ENCODE measurements at regions not wholly inside any gene's neighbourhood (a gene's known extent, or its start where the extent isn't known, plus 50 kb on each side); places are given as distances from the start of the nearest gene placed in this dataset.

DNA sequence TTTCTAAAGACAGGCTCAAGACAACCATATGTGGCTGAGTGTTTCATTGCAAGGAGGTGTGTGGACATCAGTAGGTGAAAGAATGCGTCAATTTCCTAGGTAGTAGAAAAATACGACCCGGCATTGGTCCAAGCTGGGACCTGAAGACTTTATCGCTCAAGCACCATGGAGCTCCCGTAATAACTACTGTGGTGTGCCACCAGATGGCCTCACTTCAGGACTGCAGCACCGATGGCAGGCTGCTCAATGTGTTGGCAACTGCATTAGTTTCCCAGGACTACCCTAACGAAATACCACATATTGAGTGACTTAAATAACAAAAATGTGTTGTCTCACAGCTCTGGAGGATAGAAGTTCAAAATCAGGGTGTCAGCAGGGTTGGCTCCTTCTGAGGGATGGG, 72.4 kb upstream of the FAT3 start:
- Histone ChIP-seq H3K4me3 (no peak overlapping the region), H3K9me3 (no peaks in the 10 kb centered on the region), H3K4me1 (ENCODE audit: insufficient read depth) (no peaks in the 10 kb centered on the region), H3K36me3 (no peaks in the 10 kb centered on the region), H3K27ac (no peak overlapping the region), H3K27me3 (no peaks in the 10 kb centered on the region)
- intact Hi-C loops (cut with DNase I), result no loop called here
- TF ChIP-seq, protein P1, sequence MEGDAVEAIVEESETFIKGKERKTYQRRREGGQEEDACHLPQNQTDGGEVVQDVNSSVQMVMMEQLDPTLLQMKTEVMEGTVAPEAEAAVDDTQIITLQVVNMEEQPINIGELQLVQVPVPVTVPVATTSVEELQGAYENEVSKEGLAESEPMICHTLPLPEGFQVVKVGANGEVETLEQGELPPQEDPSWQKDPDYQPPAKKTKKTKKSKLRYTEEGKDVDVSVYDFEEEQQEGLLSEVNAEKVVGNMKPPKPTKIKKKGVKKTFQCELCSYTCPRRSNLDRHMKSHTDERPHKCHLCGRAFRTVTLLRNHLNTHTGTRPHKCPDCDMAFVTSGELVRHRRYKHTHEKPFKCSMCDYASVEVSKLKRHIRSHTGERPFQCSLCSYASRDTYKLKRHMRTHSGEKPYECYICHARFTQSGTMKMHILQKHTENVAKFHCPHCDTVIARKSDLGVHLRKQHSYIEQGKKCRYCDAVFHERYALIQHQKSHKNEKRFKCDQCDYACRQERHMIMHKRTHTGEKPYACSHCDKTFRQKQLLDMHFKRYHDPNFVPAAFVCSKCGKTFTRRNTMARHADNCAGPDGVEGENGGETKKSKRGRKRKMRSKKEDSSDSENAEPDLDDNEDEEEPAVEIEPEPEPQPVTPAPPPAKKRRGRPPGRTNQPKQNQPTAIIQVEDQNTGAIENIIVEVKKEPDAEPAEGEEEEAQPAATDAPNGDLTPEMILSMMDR (IDR thresholded peaks at IDR 0.05), result no peak
- TF ChIP-seq EP300 (IDR thresholded peaks at IDR 0.05) (no peak), POLR2A (IDR thresholded peaks at IDR 0.05) (no peak)
- no peak for DNase-seq
- 76 to 81% (median 81%) methylated on average over 7 of the region's 7 CpGs for WGBS, 3 donors

DNA sequence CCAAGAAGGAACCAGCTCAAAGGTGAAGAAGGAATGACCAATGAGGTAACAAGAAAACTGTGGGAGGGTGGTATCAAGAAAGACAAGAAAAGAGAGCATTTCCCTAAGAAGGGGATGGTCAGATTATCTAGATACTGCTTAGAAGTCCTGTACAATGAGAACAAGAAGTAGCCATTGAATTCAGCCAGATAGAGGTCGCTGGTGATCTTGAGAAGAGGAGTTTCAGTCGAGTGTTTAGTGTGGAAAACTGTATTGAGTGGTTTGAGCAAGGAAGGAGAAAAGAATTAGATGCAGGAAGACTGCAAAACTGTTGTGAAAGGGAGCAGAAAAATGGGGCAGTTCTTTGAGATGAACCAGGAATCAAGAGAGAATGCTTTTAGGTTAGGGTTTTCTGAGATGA, 74.6 kb upstream of the FAT3 start:
- 32 to 40% (median 36%) methylated on average over 2 of the region's 2 CpGs for WGBS, 3 donors
- Histone ChIP-seq H3K4me3 (no peak overlapping the region), H3K4me1 (ENCODE audit: insufficient read depth) (no peaks in the 10 kb centered on the region), H3K9me3 (no peaks in the 10 kb centered on the region), H3K27ac (no peak overlapping the region), H3K36me3 (no peaks in the 10 kb centered on the region), H3K27me3 (no peaks in the 10 kb centered on the region)
- TF ChIP-seq, protein P1 (IDR thresholded peaks at IDR 0.05), result no peak
- TF ChIP-seq POLR2A (IDR thresholded peaks at IDR 0.05) (no peak), EP300 (IDR thresholded peaks at IDR 0.05) (no peak)
- intact Hi-C loops (cut with DNase I), result no loop called here
- no peak for DNase-seq

DNA sequence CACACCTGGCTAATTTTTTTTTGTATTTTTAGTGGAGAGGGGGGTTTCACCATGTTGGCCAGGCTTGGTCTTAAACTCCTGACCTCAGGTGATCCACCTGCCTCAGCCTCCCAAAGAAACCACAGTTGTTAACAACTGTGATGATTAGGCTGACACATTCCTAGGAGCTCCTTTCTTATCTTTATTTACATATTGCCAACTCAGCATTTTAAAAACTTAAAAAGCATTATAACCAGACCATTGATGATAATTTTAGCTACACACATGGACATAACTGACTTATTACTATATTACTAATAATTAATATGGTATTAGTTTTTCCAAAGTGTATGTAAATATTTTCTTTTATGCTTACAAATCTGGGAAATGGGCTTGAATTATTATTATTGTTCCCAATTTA, 82.9 kb upstream of the FAT3 start:
- intact Hi-C loops (cut with DNase I), result no loop called here
- no peaks in the 10 kb centered on the region for H3K27me3 ChIP-seq
- TF ChIP-seq POLR2A (IDR thresholded peaks at IDR 0.05), result no peak
- TF ChIP-seq, protein P1 (IDR thresholded peaks at IDR 0.05), result no peak
- TF ChIP-seq EP300 (IDR thresholded peaks at IDR 0.05), result no peak
- no peak overlapping the region for H3K27ac ChIP-seq
- no peaks in the 10 kb centered on the region for H3K4me1 ChIP-seq (ENCODE audit: insufficient read depth)
- no peak for DNase-seq
- no peaks in the 10 kb centered on the region for H3K36me3 ChIP-seq
- H3K9me3 ChIP-seq, result no peaks in the 10 kb centered on the region
- no peak overlapping the region for H3K4me3 ChIP-seq

DNA sequence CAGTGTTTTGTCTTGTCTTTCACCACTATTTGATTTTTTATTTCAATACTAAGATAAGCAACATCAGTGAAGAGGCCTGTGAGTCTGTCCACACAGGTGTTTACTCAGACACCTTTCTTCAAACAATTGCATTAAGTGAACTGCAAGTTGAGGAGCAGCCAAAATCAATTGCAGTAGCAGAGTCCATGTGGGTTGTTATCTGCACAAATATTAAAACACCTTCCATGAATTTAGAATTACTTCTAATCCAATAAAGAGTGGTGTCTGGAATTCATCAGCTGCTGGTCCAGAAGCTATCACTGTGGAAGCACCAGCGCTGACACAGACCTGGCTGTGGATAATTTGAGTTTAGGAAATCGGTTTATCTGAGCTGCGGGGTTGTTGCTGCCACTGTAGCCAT, 83.5 kb upstream of the FAT3 start:
- DNase-seq, result no peak
- Histone ChIP-seq H3K9me3 (no peaks in the 10 kb centered on the region), H3K27me3 (no peaks in the 10 kb centered on the region), H3K4me1 (ENCODE audit: insufficient read depth) (no peaks in the 10 kb centered on the region), H3K36me3 (no peaks in the 10 kb centered on the region), H3K27ac (no peak overlapping the region), H3K4me3 (no peak overlapping the region)
- intact Hi-C loops (cut with DNase I), result no loop called here
- WGBS, 3 donors, result 60 to 70% (median 63%) methylated on average over 3 of the region's 3 CpGs
- TF ChIP-seq, protein P1 (IDR thresholded peaks at IDR 0.05), result no peak
- no peak for TF ChIP-seq POLR2A (IDR thresholded peaks at IDR 0.05)
- no peak for TF ChIP-seq EP300 (IDR thresholded peaks at IDR 0.05)

DNA sequence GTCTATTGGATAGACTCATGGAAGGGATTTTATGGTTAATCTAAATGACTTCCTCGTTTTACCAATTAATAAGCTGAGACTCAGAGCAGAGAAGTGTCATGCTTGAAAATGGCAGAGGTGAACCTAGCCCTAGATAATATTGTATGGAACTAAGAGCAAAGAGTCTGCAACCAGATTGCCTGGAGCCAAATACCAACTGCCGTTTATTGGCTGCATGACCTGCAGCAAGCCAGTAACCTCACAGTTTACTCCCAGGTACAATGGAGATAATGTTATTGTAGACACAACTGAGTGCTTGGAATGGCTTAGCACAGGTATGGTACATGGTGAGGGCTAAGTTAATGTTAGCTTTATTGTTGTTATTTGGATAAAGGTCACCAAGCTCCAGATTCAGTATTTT, 84.6 kb upstream of the FAT3 start:
- H3K27ac ChIP-seq, result no peak overlapping the region
- TF ChIP-seq POLR2A (IDR thresholded peaks at IDR 0.05), result no peak
- TF ChIP-seq EP300 (IDR thresholded peaks at IDR 0.05), result no peak
- TF ChIP-seq, protein P1 (IDR thresholded peaks at IDR 0.05), result no peak
- H3K27me3 ChIP-seq, result no peaks in the 10 kb centered on the region
- no peak for DNase-seq
- 69 to 75% (median 71%) methylated on average over 2 of the region's 2 CpGs for WGBS, 3 donors
- intact Hi-C loops (cut with DNase I), result no loop called here
- no peaks in the 10 kb centered on the region for H3K36me3 ChIP-seq
- H3K4me3 ChIP-seq, result no peak overlapping the region
- no peaks in the 10 kb centered on the region for H3K4me1 ChIP-seq (ENCODE audit: insufficient read depth)
- H3K9me3 ChIP-seq, result no peaks in the 10 kb centered on the region

Measured in ovary (tissue), 7 donors.